HG03060 (cell line): ENCODE measurements at regions not wholly inside any gene's neighbourhood (a gene's known extent, or its start where the extent isn't known, plus 50 kb on each side); places are given as distances from the start of the nearest gene placed in this dataset.
A peak's percentile ranks its signal among the peaks of the same experiment; 100 is the strongest.

Experiments used
- ATAC-seq: cut with Tn5 transposase; IDR thresholded peaks from one replicate; pipeline ENCODE4 v1.9.1; 2021; ENCODE audit warnings: low read depth, moderate number of reproducible peaks; ENCODE audit not compliant: unreplicated experiment

GRCh38 chr9:118362123-118362522 lies 657.9 kb downstream of the TLR4 start:
- no peak for ATAC-seq

- no peak for ATAC-seq
These were observed 658.4 kb downstream of the TLR4 start for GRCh38 chr9:118362596-118362995.

GRCh38 chr9:118364266-118365106 lies 660.3 kb downstream of the TLR4 start:
- ATAC-seq: peak; percentile 53

DNA sequence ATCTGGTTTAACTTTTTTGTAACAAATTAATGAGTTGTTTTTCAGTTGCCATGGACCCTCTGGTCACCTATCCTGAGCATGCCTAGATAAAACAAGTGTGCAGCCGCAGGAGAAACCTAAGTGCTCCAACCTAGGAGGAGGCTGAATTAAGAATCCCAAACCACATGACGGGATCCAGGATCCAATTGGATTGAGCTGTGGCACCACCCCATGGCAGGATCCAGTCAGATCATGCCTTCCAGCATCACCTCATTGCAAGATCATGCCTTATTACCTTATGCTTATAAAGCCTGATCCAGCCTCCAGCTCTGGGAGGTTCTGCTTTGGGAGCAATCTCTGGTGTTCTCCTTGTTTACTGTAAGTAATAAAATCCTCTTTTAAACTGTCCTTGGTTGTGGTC lies 662.0 kb downstream of the TLR4 start:
- ATAC-seq: no peak

DNA sequence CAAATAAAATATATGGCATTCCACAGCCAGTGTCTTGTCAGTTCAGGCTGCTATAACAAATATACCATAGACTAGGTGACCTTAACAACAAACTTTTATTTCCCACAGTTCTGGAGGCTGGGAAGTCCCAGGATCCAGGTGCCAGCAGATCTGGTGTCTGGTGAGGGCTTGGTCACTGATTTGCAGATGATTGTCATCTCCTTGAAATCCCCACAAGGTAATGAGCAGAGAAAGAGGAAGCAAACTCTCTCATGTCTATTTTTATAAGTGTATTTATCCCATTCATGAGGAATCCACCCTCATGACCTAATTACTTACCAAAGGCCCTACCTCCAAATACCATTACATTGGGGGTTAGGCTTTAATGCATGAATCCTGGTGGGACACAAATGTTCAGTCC lies 663.2 kb downstream of the TLR4 start:
- peak; percentile 30 for ATAC-seq

- no peak for ATAC-seq
These were observed 680.4 kb downstream of the TLR4 start for GRCh38 chr9:118384531-118385100.

DNA sequence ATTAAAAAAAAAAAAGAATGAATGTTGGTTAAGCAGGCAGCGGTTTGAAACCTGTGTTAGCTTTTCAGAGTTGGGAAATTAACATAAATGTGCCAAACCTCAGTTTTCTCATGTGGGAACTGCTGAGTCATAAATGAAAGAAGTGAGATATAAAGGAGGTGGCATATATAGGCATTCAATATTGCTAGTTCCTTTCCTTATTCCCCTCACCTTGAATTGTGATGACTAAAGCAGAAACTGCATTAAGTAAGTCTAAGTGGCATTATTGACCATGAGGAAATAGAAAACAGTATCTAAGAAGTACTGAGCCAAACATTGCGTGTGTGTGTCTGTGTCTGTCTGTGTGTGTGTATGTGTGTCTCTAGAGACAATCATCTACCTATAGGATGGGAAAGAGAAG lies 691.2 kb downstream of the TLR4 start:
- peak; percentile 93 for ATAC-seq

GRCh38 chr9:118401546-118401945 lies 697.3 kb downstream of the TLR4 start:
- ATAC-seq: no peak

- ATAC-seq: no peak
These were observed 710.5 kb downstream of the TLR4 start for GRCh38 chr9:118414676-118415075.

- ATAC-seq: no peak
These were observed 714.8 kb downstream of the TLR4 start for GRCh38 chr9:118418887-118419565.

GRCh38 chr9:118419676-118420075 lies 715.5 kb downstream of the TLR4 start:
- ATAC-seq: no peak

DNA sequence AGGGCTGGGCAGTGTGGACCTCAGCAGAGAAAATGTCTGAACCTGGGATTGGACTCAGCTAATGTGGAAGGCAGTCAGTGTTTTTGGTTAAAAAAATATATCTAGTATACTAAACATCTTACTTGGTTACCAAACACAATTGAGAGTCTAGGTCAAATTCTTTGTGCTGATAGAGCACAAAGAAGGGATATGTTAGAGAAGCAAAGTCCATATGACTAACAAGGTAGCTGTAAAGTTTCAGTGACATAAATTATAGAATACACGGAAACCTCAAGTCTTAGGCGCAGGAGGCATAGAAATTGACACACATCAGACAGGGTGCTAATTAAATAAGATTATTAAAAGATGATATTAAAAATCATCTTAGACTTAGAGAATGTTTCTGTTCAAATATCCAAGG lies 718.3 kb downstream of the TLR4 start:
- no peak for ATAC-seq

DNA sequence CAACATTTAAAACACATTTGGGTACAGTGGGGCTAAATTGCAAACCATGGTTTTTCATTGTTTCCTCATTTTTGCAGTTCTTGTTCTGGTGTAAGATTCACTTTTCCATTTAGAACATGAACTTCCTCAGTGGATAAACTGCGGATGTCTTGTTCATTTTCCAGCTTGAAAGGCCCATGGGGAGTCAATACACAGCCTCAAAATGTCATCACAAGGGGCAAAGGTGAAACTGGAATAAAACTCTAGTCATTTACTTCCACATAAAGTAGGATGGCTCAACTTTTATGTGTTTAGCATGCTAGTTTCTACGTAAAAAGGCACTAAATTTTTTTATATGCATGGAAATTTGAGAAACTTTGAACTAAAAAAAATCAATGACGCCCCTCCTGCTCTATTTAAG lies 718.8 kb downstream of the TLR4 start:
- ATAC-seq: no peak

DNA sequence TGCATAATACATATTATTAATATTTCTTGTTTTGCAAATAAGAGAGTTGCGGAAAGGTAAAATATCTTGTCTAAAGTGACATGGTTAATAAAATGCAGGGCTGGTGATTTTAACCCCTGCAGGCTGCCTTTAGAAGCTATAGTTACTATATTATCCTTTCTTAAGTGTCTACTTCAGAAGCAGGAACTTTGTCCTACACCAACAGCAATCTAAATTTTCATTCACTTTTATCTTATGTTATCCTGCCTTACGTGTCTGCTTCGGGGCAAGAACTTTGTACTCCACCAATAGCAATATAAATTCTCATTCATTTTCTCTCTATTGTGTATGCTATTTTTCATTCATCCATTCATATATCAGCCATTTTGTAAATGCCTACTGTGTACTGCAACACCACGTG lies 719.5 kb downstream of the TLR4 start:
- ATAC-seq: no peak

DNA sequence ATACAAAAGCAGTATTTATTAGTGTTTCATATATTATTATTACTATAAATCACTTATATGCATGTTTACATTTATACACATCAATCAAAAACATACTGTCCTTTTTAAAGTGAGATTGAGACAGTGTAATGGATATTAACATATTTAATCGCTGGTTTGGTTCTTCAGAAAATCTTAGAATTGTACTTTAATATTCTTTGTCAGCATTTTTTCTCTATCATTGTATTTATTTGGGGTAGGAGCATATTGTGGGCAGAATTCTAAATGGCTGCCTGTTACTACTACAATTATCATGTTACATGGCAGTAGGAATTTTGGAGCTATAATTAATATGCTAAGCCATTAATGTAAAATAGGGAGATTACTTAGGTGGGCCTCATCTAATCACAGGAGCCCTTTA lies 722.6 kb downstream of the TLR4 start:
- no peak for ATAC-seq

DNA sequence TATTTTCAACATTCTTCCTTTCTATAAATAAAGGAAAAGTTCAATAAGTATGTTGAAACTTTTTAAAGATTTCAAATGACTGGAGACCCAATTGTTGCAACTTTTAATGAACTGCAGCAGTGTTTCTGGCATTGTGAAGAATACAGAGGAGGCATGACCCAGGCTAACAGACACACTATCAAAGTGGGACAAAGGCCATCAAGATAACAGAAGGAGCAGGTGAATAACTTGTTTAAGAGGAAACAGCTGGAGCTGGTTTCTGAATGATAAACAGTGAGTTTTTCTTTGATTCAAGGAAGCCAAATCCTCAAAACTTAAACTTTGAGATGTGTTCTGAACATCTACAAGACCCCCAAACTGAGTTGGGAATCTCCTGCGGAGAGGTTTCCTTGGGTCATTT lies 734.6 kb downstream of the TLR4 start:
- ATAC-seq: no peak

DNA sequence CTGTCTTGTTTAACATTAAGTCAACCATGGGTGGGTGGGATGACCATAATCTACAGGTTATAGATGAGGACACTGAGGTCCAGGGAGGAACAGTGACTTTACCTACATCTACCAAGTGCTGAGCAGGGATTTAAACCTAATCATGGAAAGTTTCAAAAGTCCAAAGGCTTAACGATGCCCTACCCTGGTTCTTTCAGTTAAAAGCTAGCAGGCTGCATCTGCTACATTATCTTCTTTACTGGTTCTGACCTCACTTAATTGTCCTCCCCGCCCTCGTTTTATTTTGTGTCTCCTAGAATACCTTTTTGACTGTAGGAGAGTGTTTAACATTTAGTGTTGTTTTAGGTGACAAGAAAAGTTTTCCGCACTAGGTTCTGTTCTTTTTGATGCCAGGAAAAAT lies 735.2 kb downstream of the TLR4 start:
- no peak for ATAC-seq

GRCh38 chr9:118444403-118444802 lies 740.2 kb downstream of the TLR4 start:
- ATAC-seq: no peak

DNA sequence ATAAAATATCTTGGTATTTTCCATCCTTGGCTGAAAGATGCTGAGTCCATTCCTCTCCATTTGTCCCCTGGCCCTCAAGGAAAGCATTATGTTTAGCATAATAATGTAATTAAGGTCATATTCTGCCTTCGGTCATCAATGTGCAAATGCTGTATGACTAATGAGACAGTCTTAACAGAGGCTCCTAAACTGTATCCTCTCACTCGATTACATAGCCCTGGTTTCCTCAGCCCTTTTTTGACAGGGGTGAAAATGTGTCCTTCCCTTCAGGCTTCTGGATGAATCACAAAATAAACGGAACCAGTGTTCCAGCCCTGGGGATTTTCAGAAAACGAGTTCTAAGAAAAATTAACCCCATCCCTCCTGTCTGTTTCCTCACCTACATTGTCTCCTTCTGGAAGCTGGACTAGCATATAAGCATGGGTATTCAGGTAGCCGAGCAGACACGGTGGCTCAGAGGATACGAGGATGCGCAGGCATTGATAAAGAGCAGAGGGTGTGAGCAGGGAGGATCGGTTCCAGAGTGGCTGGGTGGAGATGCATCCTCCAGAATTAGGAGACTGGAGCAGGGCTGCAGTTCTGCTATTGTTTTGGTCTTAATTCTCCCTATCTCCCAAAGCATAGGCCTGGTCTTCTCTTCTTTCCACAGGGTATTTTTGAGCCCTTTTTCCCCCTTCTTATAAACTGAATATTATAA lies 742.9 kb downstream of the TLR4 start:
- ATAC-seq: no peak

- no peak for ATAC-seq
These were observed 745.4 kb downstream of the TLR4 start for GRCh38 chr9:118449554-118449953.

- ATAC-seq: no peak
These were observed 751.1 kb downstream of the TLR4 start for GRCh38 chr9:118455259-118455658.
